Keratinocyte (primary cell): ENCODE measurements at regions not wholly inside any gene's neighbourhood (a gene's known extent, or its start where the extent isn't known, plus 50 kb on each side); places are given as distances from the start of the nearest gene placed in this dataset.

Experiments
- DNase-seq: peaks from one replicate; pipeline ENCODE4 v3.0.0-alpha.2; 2011; ENCODE audit warnings: low read depth, missing footprints, low spot score
- FAIRE-seq: peaks from 2 replicates; lab custom pipeline; 2011; peaks lifted over from hg19 to GRCh38; lab: Jason Lieb, UNC
- H2AFZ ChIP-seq: 2 replicates; pipeline ENCODE4 v1.6.0; 2012; ENCODE audit warnings: low read length, control low read depth, inconsistent platforms; ENCODE audit not compliant: control insufficient read depth
- H3K27ac ChIP-seq: 2 replicates; pipeline ENCODE4 v1.5.1; 2011; ENCODE audit warnings: low read length; ENCODE audit not compliant: control insufficient read depth, insufficient read depth
- H3K27me3 ChIP-seq: 3 replicates; pipeline ENCODE4 v1.6.0; 2011; ENCODE audit warnings: low read length; ENCODE audit not compliant: control insufficient read depth, insufficient read depth; ENCODE audit errors: extremely low read depth
- H3K36me3 ChIP-seq, 2 experiments: 2 replicates in 1 of 2; 3 replicates in 1 of 2; pipeline ENCODE4 v1.5.1; 2011; ENCODE audit warnings: low read length in 2 of 2, mild to moderate bottlenecking in 1 of 2; ENCODE audit not compliant: control insufficient read depth in 2 of 2, insufficient read depth in 2 of 2; ENCODE audit errors: extremely low read depth in 1 of 2
- H3K4me1 ChIP-seq: 3 replicates; pipeline ENCODE4 v1.5.1; 2011; ENCODE audit warnings: low read length; ENCODE audit not compliant: control insufficient read depth, insufficient read depth; ENCODE audit errors: extremely low read depth
- H3K4me2 ChIP-seq: 3 replicates; pipeline ENCODE4 v1.6.0; 2011; ENCODE audit warnings: low read depth, low read length; ENCODE audit not compliant: control insufficient read depth, insufficient read depth; ENCODE audit errors: extremely low read depth
- H3K4me3 ChIP-seq, 3 experiments: fragments of 200-600 bp in 1 of 3; sonication (generic) in 1 of 3; 2 replicates in 2 of 3; 3 replicates in 1 of 3; pipeline ENCODE4 v1.5.1; 2011 to 2016; ENCODE audit warnings: low read length in 3 of 3, mild to moderate bottlenecking in 3 of 3, control low read depth in 2 of 3, inconsistent platforms in 1 of 3, low read depth in 1 of 3, mixed read lengths in 1 of 3, mixed run types in 1 of 3, moderate library complexity in 1 of 3; ENCODE audit not compliant: control insufficient read depth in 2 of 3, insufficient read depth in 2 of 3; ENCODE audit errors: extremely low read depth in 1 of 3
- H3K79me2 ChIP-seq: 2 replicates; pipeline ENCODE4 v1.6.0; 2012; ENCODE audit warnings: low read length; ENCODE audit not compliant: control insufficient read depth, insufficient read depth
- H3K9ac ChIP-seq: 3 replicates; pipeline ENCODE4 v1.6.0; 2011; ENCODE audit warnings: low read length; ENCODE audit not compliant: control insufficient read depth, insufficient read depth; ENCODE audit errors: extremely low read depth
- H3K9me1 ChIP-seq: 3 replicates; pipeline ENCODE4 v1.6.0; 2011; ENCODE audit warnings: low read length; ENCODE audit not compliant: control insufficient read depth, insufficient read depth; ENCODE audit errors: extremely low read depth
- H3K9me3 ChIP-seq: 2 replicates; pipeline ENCODE4 v1.5.1; 2012; ENCODE audit warnings: low read depth, low read length; ENCODE audit not compliant: control insufficient read depth
- H4K20me1 ChIP-seq: 3 replicates; pipeline ENCODE4 v1.6.0; 2011; ENCODE audit warnings: low read length; ENCODE audit not compliant: control insufficient read depth, insufficient read depth; ENCODE audit errors: extremely low read depth
- CTCF ChIP-seq, 3 experiments: IDR thresholded peaks in 1 of 3; conservative IDR thresholded peaks in 1 of 3; optimal IDR thresholded peaks in 1 of 3; 2 replicates in 2 of 3; 3 replicates in 1 of 3; pipeline versions ENCODE3 to v1.5.1; 2011; ENCODE audit warnings: low read length in 3 of 3, mild to moderate bottlenecking in 3 of 3, moderate library complexity in 2 of 3, control low read depth in 1 of 3, inconsistent platforms in 1 of 3; ENCODE audit not compliant: insufficient read depth in 2 of 3; ENCODE audit errors: extremely low read depth in 1 of 3
- EZH2 ChIP-seq: IDR thresholded peaks from one replicate; pipeline ENCODE4 v1.6.1; 2012; ENCODE audit warnings: inconsistent platforms, mild to moderate bottlenecking, low read length, moderate library complexity
- dilution Hi-C: fragments of 300-500 bp; cut with MboI; formaldehyde crosslinking; loops from one replicate; pipeline ENCODE4 v1.7.0; 2020; ENCODE audit warnings: low sequenced_read_pairs; ENCODE audit not compliant: extremely low pct_ligation_motif_present

GRCh38 chr22:25377699-25378098 lies 158.3 kb downstream of the CRYBB2 start:
- Histone ChIP-seq H3K4me3 (no peak overlapping the region), H3K4me1 (no peaks in the 10 kb centered on the region), H3K27me3 (no peaks in the 10 kb centered on the region), H3K9me3 (no peaks in the 10 kb centered on the region), H3K4me2 (no peak overlapping the region), H3K9me1 (no peaks in the 10 kb centered on the region), H2AFZ (no peak overlapping the region), H4K20me1 (peaks cover 9% of the 10 kb centered on the region), H3K9ac (no peak overlapping the region), H3K36me3 (peaks cover 18 to 29% of the 10 kb centered on the region in 2 experiments), H3K27ac (no peak overlapping the region), H3K79me2 (peaks cover 15% of the 10 kb centered on the region)
- no peak for DNase-seq
- TF ChIP-seq CTCF (optimal IDR thresholded peaks at IDR 0.05 in 1 of 3, IDR thresholded peaks at IDR 0.05 in 1 of 3, conservative IDR thresholded peaks at IDR 0.05 in 1 of 3; ENCODE audit: extremely low read depth in 1 of 3, insufficient read depth in 2 of 3, low read length in 3 of 3) (no peak), EZH2 (no peak)
- FAIRE-seq, result no peak
- dilution Hi-C loops, result no loop called here

GRCh38 chr22:25380122-25380747 lies 160.8 kb downstream of the CRYBB2 start:
- Histone ChIP-seq H3K4me1 (no peaks in the 10 kb centered on the region), H3K27me3 (no peaks in the 10 kb centered on the region), H3K36me3 (peaks cover 11 to 21% of the 10 kb centered on the region in 2 experiments), H3K79me2 (peaks cover 35% of the 10 kb centered on the region), H3K27ac (no peak overlapping the region), H3K4me3 (no peak overlapping the region), H3K9ac (no peak overlapping the region), H3K9me3 (no peaks in the 10 kb centered on the region), H2AFZ (no peak overlapping the region), H3K4me2 (no peak overlapping the region), H4K20me1 (peaks cover 11% of the 10 kb centered on the region), H3K9me1 (no peaks in the 10 kb centered on the region)
- FAIRE-seq, result no peak
- dilution Hi-C loops, result no loop called here
- no peak for DNase-seq
- TF ChIP-seq EZH2 (no peak), CTCF (optimal IDR thresholded peaks at IDR 0.05 in 1 of 3, IDR thresholded peaks at IDR 0.05 in 1 of 3, conservative IDR thresholded peaks at IDR 0.05 in 1 of 3; ENCODE audit: extremely low read depth in 1 of 3, insufficient read depth in 2 of 3, low read length in 3 of 3) (no peak)
